Endothelial cell of umbilical vein (primary cell): ENCODE measurements at regions not wholly inside any gene's neighbourhood (a gene's known extent, or its start where the extent isn't known, plus 50 kb on each side); places are given as distances from the start of the nearest gene placed in this dataset.

Experiments used
- BruUV-seq: library from RNA; stranded (reverse); fragments of 400-500 nt; replicated peaks from 2 replicates; lab custom pipeline; 2021; lab: Mats Ljungman, UMichigan
- CTCF ChIA-PET: fragments of 300-600, 350-600 bp; sonication (Branson Sonifier 250); formaldehyde crosslinking; loops from one replicate; lab custom pipeline; 2021; ENCODE audit warnings: antibody characterized with exemption, inconsistent platforms; lab: Charles Lee
- POLR2A ChIA-PET: fragments of 300-600, 350-600 bp; sonication (Branson Sonifier 250); formaldehyde crosslinking; loops from one replicate; lab custom pipeline; 2021; ENCODE audit warnings: antibody characterized with exemption, inconsistent platforms; lab: Charles Lee
- DNase-seq: peaks from one replicate; pipeline ENCODE4 v3.0.0-alpha.2; 2011; ENCODE audit warnings: low read depth, low spot score
- FAIRE-seq: peaks from 2 replicates; lab custom pipeline; 2011; peaks lifted over from hg19 to GRCh38; lab: Jason Lieb, UNC
- H2AFZ ChIP-seq: 2 replicates; pipeline ENCODE4 v1.6.0; 2012; ENCODE audit warnings: low read depth, low read length, control low read depth, inconsistent platforms
- H3K27ac ChIP-seq: 2 replicates; pipeline ENCODE4 v1.5.1; 2011; ENCODE audit warnings: low read depth, mild to moderate bottlenecking, control low read depth, low read length, moderate library complexity; ENCODE audit not compliant: insufficient read depth
- H3K27me3 ChIP-seq, 2 experiments: 2 replicates each; pipeline versions ENCODE4 v1.6.0 to v1.6.1; 2011; ENCODE audit warnings: low read length in 2 of 2, mixed read lengths in 1 of 2; ENCODE audit not compliant: control insufficient read depth in 2 of 2, insufficient read depth in 2 of 2
- H3K36me3 ChIP-seq, 2 experiments: 2 replicates in 1 of 2; 3 replicates in 1 of 2; pipeline ENCODE4 v1.5.1; 2011; ENCODE audit warnings: low read length in 2 of 2, mild to moderate bottlenecking in 1 of 2, moderate library complexity in 1 of 2; ENCODE audit not compliant: control insufficient read depth in 2 of 2, insufficient read depth in 2 of 2; ENCODE audit errors: extremely low read depth in 1 of 2
- H3K4me1 ChIP-seq: 3 replicates; pipeline ENCODE4 v1.5.1; 2011; ENCODE audit warnings: mild to moderate bottlenecking, low read length; ENCODE audit not compliant: control insufficient read depth, insufficient read depth; ENCODE audit errors: extremely low read depth
- H3K4me2 ChIP-seq: 2 replicates; pipeline ENCODE4 v1.6.1; 2011; ENCODE audit warnings: low read length, control low read depth, mixed read lengths; ENCODE audit not compliant: insufficient read depth
- H3K4me3 ChIP-seq, 3 experiments: fragments of 200-600 bp in 1 of 3; sonication (generic), shearing (Covaris generic) in 1 of 3; replicated peaks in 1 of 3; 2 replicates each; pipeline ENCODE4 v1.5.1; 2011 to 2016; ENCODE audit warnings: control low read depth in 3 of 3, low read length in 3 of 3, mild to moderate bottlenecking in 2 of 3, inconsistent platforms in 1 of 3, low read depth in 1 of 3, moderate library complexity in 1 of 3; ENCODE audit not compliant: insufficient read depth in 1 of 3
- H3K79me2 ChIP-seq: 2 replicates; pipeline ENCODE4 v1.6.0; 2012; ENCODE audit warnings: low read length, inconsistent platforms; ENCODE audit not compliant: control insufficient read depth, insufficient read depth
- H3K9ac ChIP-seq: replicated peaks from 2 replicates; pipeline ENCODE3; 2011; ENCODE audit warnings: low read length, control low read depth; ENCODE audit not compliant: insufficient read depth; ENCODE audit errors: extremely low read depth
- H3K9me1 ChIP-seq: replicated peaks from 3 replicates; pipeline ENCODE4 v1.6.0; 2011; ENCODE audit warnings: mild to moderate bottlenecking, low read length; ENCODE audit not compliant: control insufficient read depth, insufficient read depth; ENCODE audit errors: extremely low read depth
- H3K9me3 ChIP-seq: replicated peaks from 2 replicates; pipeline ENCODE4 v1.5.1; 2012; ENCODE audit warnings: low read length, inconsistent platforms; ENCODE audit not compliant: control insufficient read depth, insufficient read depth
- H4K20me1 ChIP-seq: replicated peaks from 2 replicates; pipeline ENCODE3; 2011; ENCODE audit warnings: mild to moderate bottlenecking, low read length; ENCODE audit not compliant: control insufficient read depth, insufficient read depth; ENCODE audit errors: extremely low read depth
- CTCF ChIP-seq, 2 donors: IDR thresholded peaks; 1 replicate in 1 of 2; 2 replicates in 1 of 2; pipeline ENCODE4 v1.5.1; 2011; ENCODE audit warnings: low read length in 2 of 2, mild to moderate bottlenecking in 2 of 2, moderate library complexity in 2 of 2, control low read depth in 1 of 2, inconsistent platforms in 1 of 2, low read depth in 1 of 2; ENCODE audit not compliant: insufficient read depth in 1 of 2; ENCODE audit errors: extremely low read depth in 1 of 2
- EZH2 ChIP-seq: IDR thresholded peaks from 2 replicates; pipeline ENCODE4 v1.6.1; 2012; ENCODE audit warnings: borderline replicate concordance, low read depth, mild to moderate bottlenecking, moderate library complexity, low read length, inconsistent platforms; ENCODE audit not compliant: severe bottlenecking
- FOS ChIP-seq: IDR thresholded peaks from 2 replicates; pipeline ENCODE4 v1.6.1; 2011; ENCODE audit warnings: mild to moderate bottlenecking, low read length, moderate library complexity, borderline replicate concordance; ENCODE audit not compliant: insufficient read depth
- GATA2 ChIP-seq: IDR thresholded peaks from 2 replicates; pipeline ENCODE4 v1.7.0; 2011; ENCODE audit warnings: low read depth, mild to moderate bottlenecking, moderate library complexity, mixed read lengths, low read length; ENCODE audit not compliant: insufficient read length, insufficient read depth
- JUN ChIP-seq: IDR thresholded peaks from 2 replicates; pipeline ENCODE4 v1.6.1; 2011; ENCODE audit warnings: borderline replicate concordance, low read depth; ENCODE audit not compliant: insufficient read length, insufficient read depth
- MAX ChIP-seq: IDR thresholded peaks from 2 replicates; pipeline ENCODE4 v1.6.1; 2011; ENCODE audit not compliant: insufficient read depth, insufficient read length
- MYC ChIP-seq: IDR thresholded peaks from one replicate; pipeline ENCODE4 v1.6.1; 2011; ENCODE audit warnings: mild to moderate bottlenecking, low read depth, low read length
- POLR2A ChIP-seq: IDR thresholded peaks from 2 replicates; pipeline ENCODE4 v1.6.1; 2012; ENCODE audit warnings: low read depth, mild to moderate bottlenecking, control low read depth, low read length
- POLR2AphosphoS5 ChIP-seq: IDR thresholded peaks from 2 replicates; pipeline ENCODE4 v1.6.1; 2012; ENCODE audit warnings: low read depth, mild to moderate bottlenecking, control low read depth, low read length, moderate library complexity; ENCODE audit not compliant: insufficient read depth
- dilution Hi-C: fragments of 300-500 bp; cut with MboI; formaldehyde crosslinking; loops from one replicate; pipeline ENCODE4 v1.15.0; 2019; ENCODE audit warnings: low sequenced_read_pairs; ENCODE audit not compliant: extremely low pct_ligation_motif_present
- intact Hi-C: fragments of 100-400 bp; cut with micrococcal nuclease; formaldehyde crosslinking; loops from one replicate; pipeline ENCODE4 v1.10.0; 2022

DNA sequence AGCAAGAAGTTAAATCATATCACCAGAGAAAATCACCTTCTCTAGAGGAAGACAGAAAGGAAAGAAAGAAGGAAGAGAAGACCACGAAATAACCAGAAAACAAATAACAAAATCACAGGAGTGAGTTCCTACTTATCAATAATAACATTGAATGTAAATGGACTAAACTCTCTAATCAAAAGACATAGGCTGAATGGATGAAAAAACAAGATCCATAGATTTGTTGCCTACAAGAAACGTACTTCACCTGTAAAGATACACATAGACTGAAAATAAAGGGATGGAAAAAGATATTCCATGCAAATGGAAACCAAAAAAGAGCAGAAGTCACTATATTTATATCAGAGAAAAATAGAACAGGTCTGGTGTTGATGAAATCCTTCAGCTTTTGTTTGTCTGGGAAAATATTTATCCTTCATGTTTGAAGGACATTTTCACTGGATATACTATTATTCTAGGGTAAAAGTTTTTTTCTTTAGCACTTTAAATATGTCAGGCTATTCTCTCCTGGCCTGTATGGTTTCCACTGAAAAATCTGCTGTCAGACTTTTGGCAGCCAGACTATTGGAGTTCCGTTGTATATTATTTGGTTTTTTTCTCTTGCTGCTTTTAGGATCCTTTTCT is 202.5 kb upstream of the DUSP10 start:
- Histone ChIP-seq H3K4me3 (no peak overlapping the region), H3K4me1 (no peaks in the 10 kb centered on the region), H3K4me2 (no peak overlapping the region), H3K27ac (no peak overlapping the region), H3K79me2 (no peaks in the 10 kb centered on the region), H3K27me3 (no peaks in the 10 kb centered on the region), H3K9me1 (no peaks in the 10 kb centered on the region), H3K9me3 (no peaks in the 10 kb centered on the region), H3K9ac (no peak overlapping the region), H4K20me1 (no peaks in the 10 kb centered on the region), H3K36me3 (no peaks in the 10 kb centered on the region), H2AFZ (no peak overlapping the region)
- intact Hi-C loops, result no loop called here
- ChIA-PET CTCF (no interaction called here), POLR2A (no interaction called here)
- FAIRE-seq, result no peak
- no TSS peak for BruUV-seq
- TF ChIP-seq MYC, result no peak
- no peak for TF ChIP-seq FOS
- no peak for TF ChIP-seq POLR2AphosphoS5
- no peak for TF ChIP-seq JUN
- TF ChIP-seq MAX, result no peak
- TF ChIP-seq GATA2, result no peak
- no peak for TF ChIP-seq CTCF (IDR thresholded peaks at IDR 0.05; ENCODE audit: extremely low read depth in 1 of 2, insufficient read depth in 1 of 2, low read depth in 1 of 2, low read length in 2 of 2)
- no peak for TF ChIP-seq POLR2A
- TF ChIP-seq EZH2, result no peak
- DNase-seq, result no peak
- dilution Hi-C loops, result no loop called here
